ENCODE measurements at regions not wholly inside any gene's neighbourhood (a gene's known extent, or its start where the extent isn't known, plus 50 kb on each side); places are given as distances from the start of the nearest gene placed in this dataset.
"Not testable (repeated sequence)": the region's sequence is repeated elsewhere in the genome, so short reads cannot be mapped to it uniquely, and the experiment has no call there.

- DNase-seq (ENCODE audit: low read depth in 2 of 2): no peak
Observed at GRCh38 chr15:81776976-81777375, 268.8 kb downstream of the MEX3B start.

DNA sequence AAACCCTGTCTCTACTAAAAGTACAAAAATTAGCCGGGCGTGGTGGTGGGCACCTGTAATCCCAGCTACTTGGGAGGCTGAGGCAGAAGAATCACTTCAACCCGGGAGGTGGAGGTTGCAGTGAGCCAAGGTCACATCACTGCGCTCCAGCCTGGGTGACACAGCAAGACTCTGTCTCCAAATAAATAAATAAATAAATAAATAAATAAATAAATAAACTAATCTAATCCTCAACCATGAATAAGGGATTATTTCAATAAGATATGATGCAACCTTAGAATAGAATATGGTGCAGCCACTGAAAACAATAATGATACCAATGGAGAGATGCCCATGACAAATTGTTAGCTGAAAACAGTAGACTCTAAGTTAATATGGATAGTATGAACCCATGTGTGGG lies 270.0 kb downstream of the MEX3B start:
- DNase-seq (ENCODE audit: low read depth in 2 of 2): not testable (repeated sequence)

GRCh38 chr15:81774309-81774708 lies 271.5 kb downstream of the MEX3B start:
- DNase-seq (ENCODE audit: low read depth in 2 of 2): no peak

DNA sequence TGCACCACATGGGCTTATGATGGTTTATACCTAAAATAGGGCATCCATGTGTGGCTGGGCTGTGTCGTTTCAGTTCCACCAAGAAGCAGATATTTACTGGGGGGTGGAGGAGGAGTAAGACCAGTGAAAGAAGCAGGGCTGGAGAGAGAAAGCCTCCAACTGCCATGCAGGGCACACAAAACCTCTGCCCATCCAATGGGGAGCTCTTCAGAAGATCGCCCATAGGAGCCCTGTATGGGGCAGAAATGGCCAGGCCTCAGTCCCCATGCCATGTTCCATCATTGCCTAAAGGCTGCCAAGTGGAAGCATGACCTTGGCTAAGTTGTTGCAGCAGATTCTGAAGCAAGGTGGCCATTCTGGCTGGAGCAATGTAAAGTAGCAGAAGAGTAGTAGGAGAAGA lies 277.0 kb downstream of the MEX3B start:
- DNase-seq (ENCODE audit: low read depth in 2 of 2): no peak

DNA sequence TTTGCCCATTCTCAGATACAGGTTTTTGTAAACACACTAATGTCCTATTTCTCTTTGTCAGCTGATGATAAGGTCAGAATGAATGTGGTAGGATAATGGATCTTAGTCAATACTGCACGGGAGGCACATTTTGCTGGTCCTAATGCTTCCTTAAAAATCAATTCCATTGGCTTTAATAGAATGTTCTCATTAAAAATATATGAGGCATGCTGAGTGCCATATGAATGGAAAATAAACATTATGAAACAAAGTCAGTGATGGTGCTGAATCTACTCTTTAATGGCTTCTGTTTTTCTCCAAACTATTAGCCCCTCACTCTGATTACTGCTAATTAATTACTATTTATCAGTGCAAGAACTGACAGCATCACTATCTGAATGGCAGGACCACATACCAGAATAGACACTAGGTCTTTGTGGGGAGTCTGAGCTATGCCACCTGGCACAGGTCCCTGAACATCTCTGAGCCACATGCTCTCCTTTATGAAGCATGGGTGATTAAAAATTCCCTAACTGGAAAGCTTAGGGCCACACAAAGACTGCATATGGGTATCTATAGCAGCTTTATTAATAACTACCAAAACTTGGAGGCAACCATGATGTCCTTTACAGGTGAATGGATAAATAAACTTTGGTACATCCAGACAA lies 278.9 kb downstream of the MEX3B start:
- no peak for DNase-seq (ENCODE audit: low read depth in 2 of 2)

DNA sequence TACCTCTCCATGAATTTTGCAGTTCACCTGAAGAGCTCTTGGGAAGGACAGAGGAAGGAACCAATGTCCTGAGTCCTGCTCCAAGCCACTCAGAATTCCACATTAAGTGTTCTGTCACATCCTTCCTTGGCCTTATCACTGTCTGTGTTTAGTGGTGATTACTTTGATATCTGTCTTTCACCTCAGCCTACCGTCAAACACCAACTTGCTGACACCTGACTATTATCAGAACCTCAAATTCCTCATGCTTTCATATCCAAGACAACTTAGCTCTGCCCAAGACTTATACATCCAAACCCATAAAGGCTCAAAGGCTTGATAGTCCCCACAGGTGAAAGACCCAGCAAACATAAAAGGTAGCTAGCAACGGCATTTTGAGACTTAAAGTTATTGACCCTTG lies 280.0 kb downstream of the MEX3B start:
- DNase-seq (ENCODE audit: low read depth in 2 of 2): no peak

- DNase-seq (ENCODE audit: low read depth in 2 of 2): no peak
Observed at GRCh38 chr15:81763304-81763703, 282.5 kb downstream of the MEX3B start.

DNA sequence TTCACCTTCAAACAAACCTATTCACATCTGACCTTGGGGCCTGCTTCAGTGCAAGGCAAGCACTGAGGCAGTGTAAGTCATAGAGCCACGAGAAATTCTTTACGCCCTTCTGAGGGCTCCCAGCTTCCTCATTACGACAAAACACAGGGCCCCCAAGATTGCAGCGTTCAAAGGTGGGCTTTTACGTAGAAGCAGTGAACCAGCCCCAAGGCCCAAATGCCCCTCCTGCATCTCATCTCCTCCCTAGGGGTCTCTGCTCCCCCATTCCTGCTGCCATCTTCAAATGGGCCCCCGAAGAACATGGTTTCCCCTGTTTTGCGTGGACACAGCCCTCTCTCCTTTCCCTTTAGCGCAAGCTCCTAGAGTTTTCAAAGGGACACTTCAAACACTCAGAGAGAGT lies 285.1 kb downstream of the MEX3B start:
- DNase-seq (ENCODE audit: low read depth in 2 of 2): no peak

- no peak for DNase-seq (ENCODE audit: low read depth in 2 of 2)
Observed at GRCh38 chr15:81758818-81759284, 287.0 kb downstream of the MEX3B start.

DNA sequence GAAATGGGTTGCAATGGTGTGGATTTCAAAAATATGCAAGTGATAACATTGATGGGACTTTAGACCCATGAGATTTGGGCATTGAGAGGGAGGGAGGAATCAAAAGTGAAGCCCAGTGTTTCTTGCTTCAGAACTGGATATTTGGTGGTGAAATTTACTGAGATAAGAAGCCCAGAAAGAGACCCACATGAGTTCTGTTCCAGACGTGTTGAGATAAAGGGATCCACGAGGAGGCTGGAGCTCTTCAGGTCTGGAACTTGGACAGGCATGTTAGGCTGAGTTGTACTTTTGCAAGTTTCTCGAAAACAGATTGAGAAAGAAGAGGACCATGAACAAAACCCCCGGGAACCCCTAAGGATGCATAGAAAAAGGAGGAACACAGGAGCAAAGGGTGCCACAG lies 290.2 kb downstream of the MEX3B start:
- DNase-seq (ENCODE audit: low read depth in 2 of 2): no peak

GRCh38 chr15:81754078-81754477 lies 291.7 kb downstream of the MEX3B start:
- DNase-seq (ENCODE audit: low read depth in 2 of 2): no peak

GRCh38 chr15:81752974-81753373 lies 292.8 kb downstream of the MEX3B start:
- DNase-seq (ENCODE audit: low read depth in 2 of 2): no peak

DNA sequence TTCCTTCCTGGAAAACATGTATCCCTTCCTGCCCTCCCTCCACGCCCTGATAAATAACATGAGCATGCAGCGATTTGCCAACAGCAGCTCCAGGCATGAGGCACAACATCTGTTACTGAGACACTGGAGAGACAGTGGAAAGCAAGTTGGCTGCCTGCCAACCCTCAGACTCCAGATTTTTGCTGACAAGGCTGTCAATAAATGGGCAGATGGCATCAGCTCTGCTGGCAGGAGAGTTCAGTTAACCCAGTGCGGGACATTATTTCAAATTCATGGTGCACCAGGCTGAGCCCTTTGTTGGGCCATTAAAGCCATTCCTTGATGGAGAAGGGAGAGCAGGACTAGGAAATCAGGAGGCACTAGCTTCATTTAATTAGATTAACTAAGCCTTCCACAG lies 293.3 kb downstream of the MEX3B start:
- no peak for DNase-seq (ENCODE audit: low read depth in 2 of 2)

DNA sequence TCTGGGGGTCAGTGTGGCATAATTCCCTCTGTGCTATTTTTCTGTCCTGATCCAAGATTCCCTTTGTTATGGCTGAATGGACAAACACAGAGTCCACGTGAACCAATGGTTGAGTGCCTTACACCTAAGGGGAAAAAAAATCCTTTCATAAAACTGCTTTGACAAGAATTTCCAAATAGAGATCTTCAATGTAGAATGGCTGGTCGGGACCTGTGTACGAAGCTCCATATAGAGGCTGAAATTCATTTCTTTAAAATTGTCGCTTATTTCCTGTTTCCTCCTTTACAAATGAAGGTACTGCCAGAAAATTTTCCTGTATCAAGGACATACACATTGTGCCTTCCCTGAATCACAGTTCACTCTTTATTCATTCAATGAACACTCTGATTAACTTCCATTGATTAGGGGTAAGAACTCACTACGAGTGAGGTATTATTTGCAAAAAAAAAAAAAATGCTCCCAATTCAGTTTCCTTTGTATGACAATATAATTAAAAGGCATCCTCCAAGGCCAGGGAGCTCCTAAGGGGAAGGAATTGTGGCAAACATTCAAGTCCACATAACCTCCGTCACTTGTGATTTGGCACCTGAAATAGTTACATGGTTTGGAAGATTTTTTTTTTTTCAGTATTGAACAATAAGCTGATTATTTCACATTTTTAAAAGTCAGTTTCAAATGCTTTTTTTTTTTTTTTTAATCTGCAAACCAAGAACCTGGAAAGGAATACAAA lies 293.8 kb downstream of the MEX3B start:
- no peak for DNase-seq (ENCODE audit: low read depth in 2 of 2)

DNA sequence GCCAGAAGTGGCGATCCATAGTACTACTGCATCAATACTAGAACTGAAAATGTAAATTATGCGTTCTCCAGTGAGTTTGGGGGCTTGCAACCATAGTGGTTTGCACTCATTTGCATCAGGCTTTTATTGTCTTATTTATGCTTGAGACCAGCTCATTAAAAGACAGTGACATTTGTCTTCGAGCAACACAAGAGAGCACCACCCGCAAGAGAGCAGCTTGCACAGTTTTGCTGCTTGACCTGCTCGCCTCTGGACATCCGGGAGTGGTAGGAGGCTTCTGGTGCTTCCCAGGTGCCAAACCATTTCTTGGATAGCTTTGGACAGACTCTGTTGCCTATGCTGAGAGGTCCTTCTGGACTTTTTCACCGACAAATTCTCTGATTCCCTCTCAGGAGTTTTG lies 294.6 kb downstream of the MEX3B start:
- no peak for DNase-seq (ENCODE audit: low read depth in 2 of 2)

DNA sequence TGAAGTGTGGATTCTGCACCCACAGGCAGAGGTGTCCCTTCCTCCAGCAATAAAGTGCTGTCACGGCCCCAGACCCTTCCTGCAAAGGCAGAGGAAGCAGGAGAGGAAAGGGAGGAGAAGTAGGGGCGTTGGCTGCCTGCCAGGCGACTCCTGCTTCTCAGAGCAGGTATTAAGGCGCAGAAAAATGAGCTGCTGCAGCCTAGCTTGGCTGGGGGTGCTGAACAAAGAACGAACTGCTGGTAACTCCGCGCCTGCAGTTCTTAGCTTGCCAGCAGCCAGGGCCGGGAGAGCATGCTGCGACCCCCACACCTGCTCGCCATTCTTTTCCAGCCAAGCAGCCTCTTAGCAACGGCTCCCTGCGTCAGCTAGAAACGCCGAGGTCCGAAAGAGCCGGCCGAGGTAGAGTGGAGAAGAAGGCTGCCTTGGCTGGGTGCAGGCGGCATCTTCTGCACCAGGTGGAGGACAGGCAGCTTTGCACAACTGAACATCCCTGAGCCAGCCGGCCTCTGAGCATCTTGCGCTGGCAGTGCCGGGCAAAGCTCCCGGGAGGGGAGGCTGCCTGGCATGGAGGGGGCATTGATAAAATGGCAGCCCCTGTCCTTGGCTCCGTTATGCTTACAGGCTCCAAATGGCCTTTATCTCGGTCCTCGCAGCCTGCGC lies 296.0 kb downstream of the MEX3B start:
- no peak for DNase-seq (ENCODE audit: low read depth in 2 of 2)

GRCh38 chr15:81747482-81747881 lies 298.3 kb downstream of the MEX3B start:
- DNase-seq (ENCODE audit: low read depth in 2 of 2): no peak

- DNase-seq (ENCODE audit: low read depth in 2 of 2): no peak
Observed at GRCh38 chr15:81747026-81747425, 298.8 kb downstream of the MEX3B start.

DNA sequence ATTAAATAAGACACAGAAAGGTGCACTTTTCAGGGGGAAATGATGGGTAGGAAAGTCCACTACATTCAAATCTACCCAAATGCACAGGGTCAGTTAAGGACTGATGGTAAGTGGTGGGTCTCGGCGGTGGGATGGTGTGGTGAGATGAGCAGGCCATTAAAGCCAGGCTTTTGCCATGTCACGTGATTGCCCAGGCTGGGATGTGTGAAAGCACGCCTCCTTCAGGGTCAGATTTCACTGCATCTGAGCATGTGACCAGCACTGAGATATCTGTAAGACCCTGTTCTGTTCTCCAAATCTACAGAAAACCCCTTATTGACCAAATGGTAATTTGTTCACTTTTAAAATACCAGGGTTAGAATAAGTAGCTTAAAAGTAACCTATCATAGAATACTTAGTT lies 301.5 kb downstream of the MEX3B start:
- no peak for DNase-seq (ENCODE audit: low read depth in 2 of 2)

- no peak for DNase-seq (ENCODE audit: low read depth in 2 of 2)
Observed at GRCh38 chr15:81740416-81740815, 305.4 kb downstream of the MEX3B start.

GRCh38 chr15:81729340-81729739 lies 316.5 kb downstream of the MEX3B start:
- DNase-seq (ENCODE audit: low read depth in 2 of 2): no peak

GRCh38 chr15:81728726-81729125 lies 317.1 kb downstream of the MEX3B start:
- no peak for DNase-seq (ENCODE audit: low read depth in 2 of 2)

- no peak for DNase-seq (ENCODE audit: low read depth in 2 of 2)
Observed at GRCh38 chr15:81725590-81725989, 320.2 kb downstream of the MEX3B start.
